ENCODE measurements at regions not wholly inside any gene's neighbourhood (a gene's known extent, or its start where the extent isn't known, plus 50 kb on each side); places are given as distances from the start of the nearest gene placed in this dataset.

DNA sequence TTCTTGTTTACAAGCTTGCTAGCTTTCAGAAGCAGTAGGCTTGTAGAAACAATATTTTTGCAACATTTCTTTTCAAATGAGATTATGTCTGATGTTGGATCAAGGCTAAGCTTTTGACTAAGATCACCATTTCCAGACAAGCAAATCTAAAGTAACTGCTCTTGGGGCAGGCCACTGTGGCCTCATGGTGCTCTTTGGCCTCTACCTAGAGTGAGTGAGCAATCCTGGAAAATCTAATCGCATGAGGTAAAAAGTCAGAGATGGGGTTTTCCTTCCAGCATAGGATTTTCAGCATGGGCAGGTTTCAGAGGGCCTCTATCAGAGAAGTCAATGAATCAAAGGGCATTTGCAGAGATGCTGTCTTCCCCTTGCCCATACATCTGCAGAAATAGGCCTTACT, 331.9 kb downstream of the OMA1 start:
- no peak for DNase-seq (ENCODE audit: low spot score)
- Histone ChIP-seq H3K4me1 (peaks cover 7% of the 10 kb centered on the region), H3K79me2 (ENCODE audit: low read depth) (no peaks in the 10 kb centered on the region), H3K27me3 (no peaks in the 10 kb centered on the region), H2AFZ (replicated peaks) (no peak overlapping the region), H4K20me1 (ENCODE audit: low read depth) (peaks cover 5% of the 10 kb centered on the region), H3F3A (ENCODE audit: low read depth) (no peaks in the 10 kb centered on the region), H3K4me2 (no peak overlapping the region), H3K4me3 (no peak overlapping the region), H3K36me3 (no peaks in the 10 kb centered on the region), H3K9me3 (ENCODE audit: low read depth) (no peaks in the 10 kb centered on the region), H3K9ac (no peak overlapping the region), H3K27ac (no peak overlapping the region)
- Mint-ChIP-seq H3K4me3 (no peak overlapping the region), H3K27ac (no peak overlapping the region), H3K4me1 (peaks cover 5% of the 10 kb centered on the region), H3K36me3 (no peaks in the 10 kb centered on the region), H3K27me3 (ENCODE audit: insufficient read depth, low read depth) (peaks cover 3% of the 10 kb centered on the region), H3K9me3 (no peaks in the 10 kb centered on the region)
- TF ChIP-seq, protein P1, sequence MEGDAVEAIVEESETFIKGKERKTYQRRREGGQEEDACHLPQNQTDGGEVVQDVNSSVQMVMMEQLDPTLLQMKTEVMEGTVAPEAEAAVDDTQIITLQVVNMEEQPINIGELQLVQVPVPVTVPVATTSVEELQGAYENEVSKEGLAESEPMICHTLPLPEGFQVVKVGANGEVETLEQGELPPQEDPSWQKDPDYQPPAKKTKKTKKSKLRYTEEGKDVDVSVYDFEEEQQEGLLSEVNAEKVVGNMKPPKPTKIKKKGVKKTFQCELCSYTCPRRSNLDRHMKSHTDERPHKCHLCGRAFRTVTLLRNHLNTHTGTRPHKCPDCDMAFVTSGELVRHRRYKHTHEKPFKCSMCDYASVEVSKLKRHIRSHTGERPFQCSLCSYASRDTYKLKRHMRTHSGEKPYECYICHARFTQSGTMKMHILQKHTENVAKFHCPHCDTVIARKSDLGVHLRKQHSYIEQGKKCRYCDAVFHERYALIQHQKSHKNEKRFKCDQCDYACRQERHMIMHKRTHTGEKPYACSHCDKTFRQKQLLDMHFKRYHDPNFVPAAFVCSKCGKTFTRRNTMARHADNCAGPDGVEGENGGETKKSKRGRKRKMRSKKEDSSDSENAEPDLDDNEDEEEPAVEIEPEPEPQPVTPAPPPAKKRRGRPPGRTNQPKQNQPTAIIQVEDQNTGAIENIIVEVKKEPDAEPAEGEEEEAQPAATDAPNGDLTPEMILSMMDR (IDR thresholded peaks at IDR 0.05), result no peak
- TF ChIP-seq EZH2 (IDR thresholded peaks at IDR 0.05), result no peak
- no peak for TF ChIP-seq EZH2phosphoT487 (IDR thresholded peaks at IDR 0.05)

DNA sequence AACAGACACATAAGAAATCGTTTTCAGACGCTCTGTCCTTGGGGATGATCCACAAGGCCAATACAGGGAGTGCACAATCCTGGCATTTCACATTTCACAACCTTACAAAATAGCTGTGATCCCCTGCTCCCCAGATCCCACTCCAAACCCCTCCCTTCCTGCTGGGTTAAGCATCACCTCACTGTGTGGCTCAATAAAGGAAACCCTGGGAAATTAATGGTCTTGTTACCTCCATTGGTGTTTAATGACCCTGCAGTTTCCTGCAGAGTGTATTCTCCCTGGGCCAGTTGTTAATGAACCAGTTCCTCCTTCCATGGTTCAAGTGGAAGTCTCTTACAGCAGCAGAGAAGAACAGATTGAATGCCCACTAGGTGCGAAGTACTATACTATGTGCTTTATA, 334.7 kb downstream of the OMA1 start:
- no peak for DNase-seq (ENCODE audit: low spot score)
- Histone ChIP-seq H3K4me2 (no peak overlapping the region), H3K9me3 (ENCODE audit: low read depth) (no peaks in the 10 kb centered on the region), H3K9ac (no peak overlapping the region), H4K20me1 (ENCODE audit: low read depth) (peaks cover 5% of the 10 kb centered on the region), H3K4me3 (no peak overlapping the region), H3K4me1 (peaks cover 7% of the 10 kb centered on the region), H3K36me3 (no peaks in the 10 kb centered on the region), H3K79me2 (ENCODE audit: low read depth) (no peaks in the 10 kb centered on the region), H2AFZ (replicated peaks) (no peak overlapping the region), H3K27ac (no peak overlapping the region), H3K27me3 (no peaks in the 10 kb centered on the region), H3F3A (ENCODE audit: low read depth) (no peaks in the 10 kb centered on the region)
- TF ChIP-seq, protein P1 (IDR thresholded peaks at IDR 0.05), result no peak
- TF ChIP-seq EZH2phosphoT487 (IDR thresholded peaks at IDR 0.05), result no peak
- TF ChIP-seq EZH2 (IDR thresholded peaks at IDR 0.05), result no peak
- H3K4me3 Mint-ChIP-seq, result no peak overlapping the region
- no peaks in the 10 kb centered on the region for H3K9me3 Mint-ChIP-seq
- H3K27ac Mint-ChIP-seq, result no peak overlapping the region
- peaks cover 3% of the 10 kb centered on the region for H3K36me3 Mint-ChIP-seq
- H3K27me3 Mint-ChIP-seq (ENCODE audit: insufficient read depth, low read depth), result peaks cover 3% of the 10 kb centered on the region
- peaks cover 5% of the 10 kb centered on the region for H3K4me1 Mint-ChIP-seq

DNA sequence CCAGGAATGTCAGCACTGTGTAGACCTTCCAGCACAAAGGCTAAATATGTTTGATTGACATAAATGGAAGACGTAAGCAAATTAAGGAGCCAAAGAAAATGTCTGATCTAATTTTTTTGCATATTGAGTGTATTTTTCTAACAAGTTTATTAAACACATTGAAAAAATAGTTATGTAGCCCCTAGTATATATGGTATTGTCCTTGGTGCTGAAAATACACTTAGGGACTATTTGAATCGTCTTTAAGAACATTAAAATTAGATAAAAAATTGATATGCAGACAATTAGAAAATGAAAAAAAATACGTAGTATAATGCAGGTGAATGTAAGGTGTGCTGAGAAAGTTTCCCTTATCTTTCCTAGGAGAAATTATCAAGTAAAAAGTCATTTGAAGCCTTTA, 337.0 kb downstream of the OMA1 start:
- H3K27ac Mint-ChIP-seq, result no peak overlapping the region
- H3K4me3 Mint-ChIP-seq, result no peak overlapping the region
- no peak for TF ChIP-seq EZH2phosphoT487 (IDR thresholded peaks at IDR 0.05)
- TF ChIP-seq, protein P1 (IDR thresholded peaks at IDR 0.05), result no peak
- no peak for TF ChIP-seq EZH2 (IDR thresholded peaks at IDR 0.05)
- no peak for DNase-seq (ENCODE audit: low spot score)
- H3K27me3 ChIP-seq, result no peaks in the 10 kb centered on the region
- no peak overlapping the region for H2AFZ ChIP-seq (replicated peaks)
- no peaks in the 10 kb centered on the region for H3K9me3 Mint-ChIP-seq
- H3K36me3 ChIP-seq, result no peaks in the 10 kb centered on the region
- no peaks in the 10 kb centered on the region for H3F3A ChIP-seq (ENCODE audit: low read depth)
- H3K79me2 ChIP-seq (ENCODE audit: low read depth), result no peaks in the 10 kb centered on the region
- H3K36me3 Mint-ChIP-seq, result peaks cover 3% of the 10 kb centered on the region
- H3K9me3 ChIP-seq (ENCODE audit: low read depth), result no peaks in the 10 kb centered on the region
- no peak overlapping the region for H3K27ac ChIP-seq
- no peak overlapping the region for H3K4me3 ChIP-seq
- H4K20me1 ChIP-seq (ENCODE audit: low read depth), result peaks cover 5% of the 10 kb centered on the region
- H3K4me1 Mint-ChIP-seq, result peaks cover 5% of the 10 kb centered on the region
- H3K4me2 ChIP-seq, result no peak overlapping the region
- peaks cover 7% of the 10 kb centered on the region for H3K4me1 ChIP-seq
- H3K9ac ChIP-seq, result no peak overlapping the region
- no peaks in the 10 kb centered on the region for H3K27me3 Mint-ChIP-seq (ENCODE audit: insufficient read depth, low read depth)

All from neural progenitor cell (in vitro differentiated cells).